Retinal pigment epithelial cell (primary cell): ENCODE measurements at regions not wholly inside any gene's neighbourhood (a gene's known extent, or its start where the extent isn't known, plus 50 kb on each side); places are given as distances from the start of the nearest gene placed in this dataset.

ENCODE experiments used
- DNase-seq: peaks from one replicate; pipeline ENCODE4 v3.0.0-alpha.2; 2010; ENCODE audit warnings: low read depth
- H3K4me3 ChIP-seq: 2 replicates; pipeline ENCODE4 v1.5.1; 2011; ENCODE audit warnings: mild to moderate bottlenecking, low read length, control low read depth, moderate library complexity
- TF ChIP-seq, protein P1 (sequence below): conservative IDR thresholded peaks from 2 replicates; pipeline ENCODE4 v1.5.1; 2011; ENCODE audit warnings: low read depth, low read length, control low read depth, inconsistent platforms

DNA sequence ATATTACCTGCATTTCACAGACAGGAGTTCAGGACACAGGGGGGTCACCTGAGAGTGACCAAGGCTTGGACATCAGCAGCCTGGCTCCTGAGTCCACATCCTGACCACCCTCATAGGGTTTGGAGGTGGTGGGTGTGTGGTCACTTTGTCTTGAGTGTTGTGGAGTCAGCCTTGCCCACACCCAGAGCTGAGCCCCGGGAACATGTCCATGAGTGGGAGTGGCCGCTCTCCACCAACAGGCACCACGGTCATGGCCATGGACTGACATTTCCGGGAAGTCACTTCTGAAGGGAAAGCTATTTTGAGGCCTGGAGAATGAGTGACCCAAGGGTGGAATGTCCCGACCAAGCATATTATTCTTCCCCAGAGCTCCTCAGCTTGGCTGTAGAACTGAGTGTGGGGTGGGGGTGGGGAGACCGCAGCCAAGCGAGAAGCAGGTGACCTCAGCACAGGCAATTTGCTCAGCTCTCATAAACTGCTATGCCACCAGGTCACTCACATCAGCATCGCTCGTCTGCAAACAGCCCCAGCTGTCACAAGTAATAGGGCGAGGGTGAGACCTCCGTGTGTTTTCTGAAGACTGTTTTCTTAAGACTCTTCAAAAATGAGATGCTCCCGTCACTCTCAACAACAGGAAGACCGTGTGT, 348.6 kb upstream of the CDH4 start:
- H3K4me3 ChIP-seq: no peak overlapping the region
- TF ChIP-seq, protein P1, sequence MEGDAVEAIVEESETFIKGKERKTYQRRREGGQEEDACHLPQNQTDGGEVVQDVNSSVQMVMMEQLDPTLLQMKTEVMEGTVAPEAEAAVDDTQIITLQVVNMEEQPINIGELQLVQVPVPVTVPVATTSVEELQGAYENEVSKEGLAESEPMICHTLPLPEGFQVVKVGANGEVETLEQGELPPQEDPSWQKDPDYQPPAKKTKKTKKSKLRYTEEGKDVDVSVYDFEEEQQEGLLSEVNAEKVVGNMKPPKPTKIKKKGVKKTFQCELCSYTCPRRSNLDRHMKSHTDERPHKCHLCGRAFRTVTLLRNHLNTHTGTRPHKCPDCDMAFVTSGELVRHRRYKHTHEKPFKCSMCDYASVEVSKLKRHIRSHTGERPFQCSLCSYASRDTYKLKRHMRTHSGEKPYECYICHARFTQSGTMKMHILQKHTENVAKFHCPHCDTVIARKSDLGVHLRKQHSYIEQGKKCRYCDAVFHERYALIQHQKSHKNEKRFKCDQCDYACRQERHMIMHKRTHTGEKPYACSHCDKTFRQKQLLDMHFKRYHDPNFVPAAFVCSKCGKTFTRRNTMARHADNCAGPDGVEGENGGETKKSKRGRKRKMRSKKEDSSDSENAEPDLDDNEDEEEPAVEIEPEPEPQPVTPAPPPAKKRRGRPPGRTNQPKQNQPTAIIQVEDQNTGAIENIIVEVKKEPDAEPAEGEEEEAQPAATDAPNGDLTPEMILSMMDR: no peak
- DNase-seq: no peak

DNA sequence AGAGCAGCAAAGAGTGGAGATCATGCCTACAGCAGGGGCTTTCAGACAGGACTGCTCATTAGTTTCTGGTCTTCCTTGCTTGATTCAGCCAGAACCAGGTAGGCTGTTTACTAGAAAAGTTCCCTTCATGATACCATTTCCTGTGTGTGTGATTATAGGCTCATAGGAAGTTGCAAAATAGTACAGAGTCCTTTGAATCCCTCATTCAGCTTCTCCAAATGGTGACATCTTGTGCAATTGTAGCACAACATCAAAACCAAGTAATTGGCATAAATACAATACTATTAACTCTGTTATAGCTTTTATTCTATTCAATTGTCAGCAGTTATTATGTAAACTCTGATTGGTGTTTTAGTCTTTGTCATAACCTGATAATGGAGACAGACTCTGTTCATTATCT, 347.3 kb upstream of the CDH4 start:
- TF ChIP-seq, protein P1: no peak
- no peak for DNase-seq
- no peak overlapping the region for H3K4me3 ChIP-seq

DNA sequence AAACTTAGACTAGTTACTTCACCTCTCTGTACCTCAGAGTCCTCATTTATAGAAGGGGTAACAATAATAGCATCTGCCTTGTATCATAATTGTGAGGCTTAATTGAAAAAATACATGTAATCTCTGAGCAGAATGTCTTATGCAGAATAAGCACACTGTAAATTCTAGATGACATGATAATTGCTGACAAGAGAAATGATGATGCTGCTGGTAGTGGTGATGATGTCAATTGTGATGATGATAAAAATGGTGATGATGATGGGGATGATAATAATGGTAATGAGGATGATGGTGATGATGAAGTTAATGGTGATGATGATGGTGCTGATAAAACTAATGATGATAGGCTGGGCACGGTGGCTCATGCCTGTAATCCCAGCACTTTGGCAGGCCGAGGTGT, 346.1 kb upstream of the CDH4 start:
- TF ChIP-seq, protein P1: no peak
- DNase-seq: no peak
- no peak overlapping the region for H3K4me3 ChIP-seq

DNA sequence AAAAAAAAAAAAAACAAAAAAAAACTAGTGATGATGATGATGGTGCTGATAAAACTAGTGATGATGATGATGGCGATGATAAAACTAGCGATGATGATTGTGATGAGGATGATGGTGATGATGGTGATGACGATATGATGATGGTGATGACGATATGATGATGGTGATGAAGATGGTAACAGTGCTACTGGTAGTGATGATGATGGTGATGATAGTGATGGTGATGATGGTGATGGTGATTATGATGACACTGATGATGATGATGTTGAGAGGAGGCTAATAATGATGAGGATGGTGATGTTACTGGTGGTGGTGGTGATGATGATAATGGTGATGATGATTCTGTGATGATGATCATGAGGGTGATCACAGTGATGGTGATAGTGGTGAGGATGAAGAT, 345.5 kb upstream of the CDH4 start:
- no peak for DNase-seq
- no peak overlapping the region for H3K4me3 ChIP-seq
- TF ChIP-seq, protein P1: no peak

DNA sequence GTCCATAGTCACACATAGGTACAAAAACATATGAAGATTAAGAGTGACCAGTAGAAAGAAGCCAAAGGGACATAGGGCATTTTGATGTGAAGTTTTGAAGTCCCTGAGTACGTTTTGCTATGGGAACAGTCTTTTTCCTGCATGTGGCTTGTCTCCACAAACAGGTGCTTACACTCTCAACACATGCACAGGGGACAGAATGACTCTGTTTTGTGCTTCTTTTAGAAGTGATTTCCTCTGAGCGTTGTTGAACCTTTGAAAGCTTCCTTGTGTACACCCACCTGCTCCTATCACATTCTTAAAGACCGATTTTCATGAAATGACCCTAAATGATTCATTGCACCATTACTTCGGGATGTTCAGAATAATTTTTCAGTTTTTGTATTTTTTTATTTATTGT, 338.8 kb upstream of the CDH4 start:
- TF ChIP-seq, protein P1: no peak
- no peak overlapping the region for H3K4me3 ChIP-seq
- DNase-seq: no peak

DNA sequence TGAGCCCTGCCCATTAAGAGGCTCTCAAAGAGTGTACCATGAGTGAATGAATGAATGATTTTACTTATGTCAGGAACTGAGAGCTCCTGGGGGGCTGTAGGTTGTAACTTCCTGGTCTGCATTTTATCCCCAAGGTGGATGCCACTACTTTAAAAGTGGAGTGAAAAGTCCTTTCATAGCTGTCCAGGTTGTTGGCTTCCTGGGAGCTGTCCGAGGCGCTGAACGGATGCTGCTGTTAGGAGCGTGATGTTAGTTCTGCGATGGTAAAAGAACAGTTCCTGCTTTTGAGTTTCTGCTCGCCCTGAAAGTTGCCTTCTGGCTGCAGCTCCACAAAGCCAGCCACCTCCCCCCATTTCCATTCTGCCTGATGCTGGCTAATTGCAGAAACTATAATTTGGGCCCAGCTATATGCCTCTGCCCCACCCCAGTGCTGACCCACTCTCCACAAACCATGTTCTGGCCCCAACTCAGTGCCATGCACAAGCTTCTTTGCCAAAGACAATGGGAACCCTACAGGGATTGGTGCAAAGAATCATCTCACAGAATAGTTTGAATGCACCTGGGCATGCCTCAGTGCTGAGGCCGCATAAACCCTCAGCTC, 330.9 kb upstream of the CDH4 start:
- TF ChIP-seq, protein P1: no peak
- no peak overlapping the region for H3K4me3 ChIP-seq
- DNase-seq: no peak

DNA sequence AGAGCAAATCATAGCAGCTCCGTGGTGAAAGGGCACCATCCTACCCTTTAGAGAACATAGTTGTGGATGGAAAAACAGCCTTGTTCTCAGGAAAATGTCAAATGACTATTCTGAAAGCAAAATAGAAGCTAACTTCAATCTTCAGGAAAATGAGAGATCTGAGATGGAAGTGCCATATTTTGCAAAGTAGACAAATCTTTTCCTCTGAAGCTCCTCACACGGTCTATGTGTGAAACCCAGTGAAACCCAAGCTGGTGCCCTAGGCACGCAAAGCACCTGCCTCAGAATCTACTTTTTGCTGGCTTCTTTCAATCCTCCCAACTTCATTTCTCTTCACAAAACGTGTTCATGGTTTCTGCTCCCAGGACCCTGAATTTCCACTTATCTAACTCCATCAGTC, 325.2 kb upstream of the CDH4 start:
- no peak for DNase-seq
- TF ChIP-seq, protein P1: no peak

More for the DNA sequence above, 325.2 kb upstream of the CDH4 start:
- H3K4me3 ChIP-seq: no peak overlapping the region
